HEK293 (cell line): ENCODE measurements at regions not wholly inside any gene's neighbourhood (a gene's known extent, or its start where the extent isn't known, plus 50 kb on each side); places are given as distances from the start of the nearest gene placed in this dataset.

Experiments used
- CTCF ChIA-PET: fragments of 350-600 bp; formaldehyde crosslinking; extraction: SDS; loops from one replicate; lab custom pipeline; 2021; ENCODE audit warnings: antibody characterized with exemption; lab: Yijun Ruan, JAX
- POLR2A ChIA-PET: fragments of 300-600 bp; formaldehyde crosslinking; extraction: SDS; loops from one replicate; lab custom pipeline; 2020; ENCODE audit warnings: antibody characterized with exemption, inconsistent platforms; lab: Yijun Ruan, JAX
- H3K27ac ChIP-seq: fragments of 200-500 bp; sonication (Bioruptor generic); 2 replicates; pipeline ENCODE4 v1.5.1; 2014; ENCODE audit warnings: low read depth, low read length, control low read depth, inconsistent platforms; ENCODE audit errors: extremely low read depth
- H3K36me3 ChIP-seq, 2 experiments: fragments of 200-500 bp in 1 of 2; sonication (Bioruptor generic) in 1 of 2; 1 replicate in 1 of 2; 2 replicates in 1 of 2; pipeline ENCODE4 v1.5.1; 2014 to 2017; ENCODE audit warnings: inconsistent platforms in 2 of 2, low read length in 2 of 2; ENCODE audit not compliant: control insufficient read depth in 2 of 2, insufficient read depth in 1 of 2
- H3K4me1 ChIP-seq: fragments of 200-500 bp; sonication (Bioruptor generic); 2 replicates; pipeline ENCODE4 v1.5.1; 2014; ENCODE audit warnings: mild to moderate bottlenecking, low read length, inconsistent platforms; ENCODE audit not compliant: control insufficient read depth, insufficient read depth
- H3K4me3 ChIP-seq: 2 replicates; pipeline ENCODE4 v1.5.1; 2011; ENCODE audit warnings: low read depth, mild to moderate bottlenecking, control low read depth, low read length, moderate library complexity
- H3K9me3 ChIP-seq: fragments of 200-500 bp; sonication (Bioruptor generic); 2 replicates; pipeline ENCODE4 v1.5.1; 2014; ENCODE audit warnings: low read depth, low read length, inconsistent platforms; ENCODE audit not compliant: control insufficient read depth, insufficient read depth
- BCL11B ChIP-seq: fragments of 450-650 bp; formaldehyde crosslinking; IDR thresholded peaks from 2 replicates; pipeline ENCODE4 v1.5.1; 2016; ENCODE audit warnings: low read depth, missing biosample characterization, missing genetic modification characterization
- GLIS1 ChIP-seq: fragments of 450-650 bp; formaldehyde crosslinking; IDR thresholded peaks from 2 replicates; pipeline ENCODE4 v1.5.1; 2016; ENCODE audit warnings: missing biosample characterization, missing genetic modification characterization
- KLF7 ChIP-seq: fragments of 450-650 bp; formaldehyde crosslinking; IDR thresholded peaks from 2 replicates; pipeline ENCODE4 v1.5.1; 2016; ENCODE audit warnings: missing biosample characterization, missing genetic modification characterization, borderline replicate concordance
- RBAK ChIP-seq: fragments of 450-650 bp; formaldehyde crosslinking; IDR thresholded peaks from 2 replicates; pipeline ENCODE4 v1.5.1; 2016; ENCODE audit warnings: missing biosample characterization, missing genetic modification characterization
- SCRT1 ChIP-seq: fragments of 450-650 bp; formaldehyde crosslinking; IDR thresholded peaks from 2 replicates; pipeline ENCODE4 v1.5.1; 2016; ENCODE audit warnings: missing biosample characterization, missing genetic modification characterization, borderline replicate concordance
- SCRT2 ChIP-seq: fragments of 450-650 bp; formaldehyde crosslinking; IDR thresholded peaks from 2 replicates; pipeline ENCODE4 v1.5.1; 2016; ENCODE audit warnings: missing biosample characterization, missing genetic modification characterization
- ZNF174 ChIP-seq: fragments of 450-650 bp; formaldehyde crosslinking; IDR thresholded peaks from 2 replicates; pipeline ENCODE4 v1.5.0; 2017; ENCODE audit warnings: missing biosample characterization, mild to moderate bottlenecking, missing genetic modification characterization
- ZNF2 ChIP-seq: fragments of 450-650 bp; formaldehyde crosslinking; IDR thresholded peaks from 2 replicates; pipeline ENCODE4 v1.5.1; 2016; ENCODE audit warnings: missing biosample characterization, missing genetic modification characterization
- ZNF521 ChIP-seq: fragments of 450-650 bp; formaldehyde crosslinking; IDR thresholded peaks from 2 replicates; pipeline ENCODE4 v1.5.1; 2017; ENCODE audit warnings: missing biosample characterization, mild to moderate bottlenecking, missing genetic modification characterization
- ZNF600 ChIP-seq: fragments of 450-650 bp; formaldehyde crosslinking; IDR thresholded peaks from 2 replicates; pipeline ENCODE4 v1.5.1; 2016; ENCODE audit warnings: missing biosample characterization, missing genetic modification characterization
- ZNF621 ChIP-seq: fragments of 450-650 bp; formaldehyde crosslinking; IDR thresholded peaks from 2 replicates; pipeline ENCODE4 v1.5.1; 2017; ENCODE audit warnings: missing biosample characterization, missing genetic modification characterization
- ZNF623 ChIP-seq: fragments of 450-650 bp; formaldehyde crosslinking; IDR thresholded peaks from 2 replicates; pipeline ENCODE4 v1.5.1; 2016; ENCODE audit warnings: missing biosample characterization, missing genetic modification characterization
- ZNF658 ChIP-seq: fragments of 450-650 bp; formaldehyde crosslinking; IDR thresholded peaks from 2 replicates; pipeline ENCODE4; 2016; ENCODE audit warnings: missing biosample characterization, missing genetic modification characterization
- ZNF791 ChIP-seq: fragments of 450-650 bp; formaldehyde crosslinking; IDR thresholded peaks from 2 replicates; pipeline ENCODE4 v1.5.1; 2016; ENCODE audit warnings: missing biosample characterization, missing genetic modification characterization
- ZNF792 ChIP-seq: fragments of 450-650 bp; formaldehyde crosslinking; IDR thresholded peaks from 2 replicates; pipeline ENCODE4 v1.5.1; 2016; ENCODE audit warnings: missing biosample characterization, missing genetic modification characterization
- ZNF837 ChIP-seq: fragments of 450-650 bp; formaldehyde crosslinking; IDR thresholded peaks from 2 replicates; pipeline ENCODE4 v1.5.1; 2016; ENCODE audit warnings: missing biosample characterization, missing genetic modification characterization
- TF ChIP-seq, protein P1 (sequence below): IDR thresholded peaks from 2 replicates; pipeline ENCODE4 v1.6.1; 2011; ENCODE audit warnings: mild to moderate bottlenecking, low read depth, low read length, borderline replicate concordance
- TF ChIP-seq, protein P2 (sequence below): fragments of 450-650 bp; formaldehyde crosslinking; IDR thresholded peaks from 2 replicates; pipeline ENCODE4 v1.5.1; 2016; ENCODE audit warnings: missing biosample characterization, missing genetic modification characterization
- TF ChIP-seq, protein P3 (sequence below): fragments of 450-650 bp; formaldehyde crosslinking; IDR thresholded peaks from 2 replicates; pipeline ENCODE4 v1.5.1; 2016; ENCODE audit warnings: missing biosample characterization, missing genetic modification characterization

DNA sequence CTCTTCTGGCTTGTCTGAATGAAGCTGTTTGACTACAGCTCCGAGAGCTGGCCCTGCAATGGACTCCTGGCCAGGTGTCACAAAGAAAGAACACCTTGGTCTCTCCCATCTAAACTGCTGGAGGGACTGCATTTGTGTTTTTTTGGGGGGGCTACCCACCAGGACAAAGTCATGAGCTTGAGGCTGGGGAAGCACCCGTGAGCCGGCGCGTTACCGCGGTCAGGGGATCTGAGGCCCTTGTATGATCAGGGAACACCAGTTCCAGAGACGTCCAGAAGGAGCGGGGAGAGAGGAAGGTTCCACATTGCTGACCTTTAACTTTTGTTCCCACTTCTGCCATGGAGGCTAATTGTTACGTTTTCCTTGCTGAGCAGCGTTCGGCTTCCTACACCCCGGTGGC lies 84.5 kb upstream of the C1orf174 start:
- Histone ChIP-seq H3K9me3 (no peaks in the 10 kb centered on the region), H3K4me3 (no peak overlapping the region), H3K4me1 (no peaks in the 10 kb centered on the region), H3K36me3 (no peaks in the 10 kb centered on the region), H3K27ac (no peak overlapping the region)
- no peak for TF ChIP-seq ZNF174 (tag by site-specific recombination)
- no peak for TF ChIP-seq ZNF791 (tag by site-specific recombination)
- no peak for TF ChIP-seq GLIS1
- no peak for TF ChIP-seq ZNF658
- no peak for TF ChIP-seq KLF7 (tag by site-specific recombination)
- CTCF ChIA-PET = no interaction called here
- POLR2A ChIA-PET = no interaction called here

DNA sequence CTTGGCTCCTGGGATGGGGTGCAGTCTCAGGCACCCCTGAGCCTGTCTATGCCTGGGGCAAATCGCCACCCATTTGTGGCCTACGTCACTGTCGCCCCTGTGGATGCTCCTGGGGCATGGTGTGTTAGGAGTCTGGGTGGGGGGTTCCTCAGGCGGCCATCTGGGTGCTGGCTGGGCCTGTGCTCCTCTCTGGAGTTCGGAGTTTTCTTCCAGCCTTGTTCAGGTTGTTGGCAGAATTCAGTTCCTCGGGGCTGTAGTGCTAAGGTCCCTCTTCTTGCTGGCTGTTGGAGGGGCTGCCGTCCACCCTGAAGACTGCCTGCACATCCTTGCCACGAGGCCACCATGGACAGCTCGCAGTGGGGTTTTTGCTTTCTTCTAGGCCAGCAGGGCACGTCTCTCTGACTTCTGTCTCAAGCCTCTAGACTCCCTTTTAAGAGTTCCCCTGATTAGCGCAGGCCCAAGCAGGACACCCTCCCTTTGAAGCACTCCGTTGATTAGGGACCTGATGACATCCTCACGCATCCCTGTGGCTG lies 86.7 kb upstream of the C1orf174 start:
- H3K4me3 ChIP-seq = no peak overlapping the region
- H3K36me3 ChIP-seq = no peaks in the 10 kb centered on the region
- CTCF ChIA-PET = interaction anchor here (0.5 kb wide), 1 partner anchor 742 kb away, joined by 3 read pairs; no protein-coding TSS in a partner anchor
- H3K9me3 ChIP-seq = no peaks in the 10 kb centered on the region
- no peak overlapping the region for H3K27ac ChIP-seq
- POLR2A ChIA-PET = no interaction called here
- H3K4me1 ChIP-seq = no peaks in the 10 kb centered on the region
- TF ChIP-seq RBAK (tag by site-specific recombination) (no peak), ZNF2 (tag by site-specific recombination) (no peak), ZNF837 (tag by site-specific recombination) (no peak), ZNF792 (tag by site-specific recombination) (no peak)
- TF ChIP-seq, protein P1, sequence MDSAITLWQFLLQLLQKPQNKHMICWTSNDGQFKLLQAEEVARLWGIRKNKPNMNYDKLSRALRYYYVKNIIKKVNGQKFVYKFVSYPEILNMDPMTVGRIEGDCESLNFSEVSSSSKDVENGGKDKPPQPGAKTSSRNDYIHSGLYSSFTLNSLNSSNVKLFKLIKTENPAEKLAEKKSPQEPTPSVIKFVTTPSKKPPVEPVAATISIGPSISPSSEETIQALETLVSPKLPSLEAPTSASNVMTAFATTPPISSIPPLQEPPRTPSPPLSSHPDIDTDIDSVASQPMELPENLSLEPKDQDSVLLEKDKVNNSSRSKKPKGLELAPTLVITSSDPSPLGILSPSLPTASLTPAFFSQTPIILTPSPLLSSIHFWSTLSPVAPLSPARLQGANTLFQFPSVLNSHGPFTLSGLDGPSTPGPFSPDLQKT = no peak
- TF ChIP-seq, protein P2, sequence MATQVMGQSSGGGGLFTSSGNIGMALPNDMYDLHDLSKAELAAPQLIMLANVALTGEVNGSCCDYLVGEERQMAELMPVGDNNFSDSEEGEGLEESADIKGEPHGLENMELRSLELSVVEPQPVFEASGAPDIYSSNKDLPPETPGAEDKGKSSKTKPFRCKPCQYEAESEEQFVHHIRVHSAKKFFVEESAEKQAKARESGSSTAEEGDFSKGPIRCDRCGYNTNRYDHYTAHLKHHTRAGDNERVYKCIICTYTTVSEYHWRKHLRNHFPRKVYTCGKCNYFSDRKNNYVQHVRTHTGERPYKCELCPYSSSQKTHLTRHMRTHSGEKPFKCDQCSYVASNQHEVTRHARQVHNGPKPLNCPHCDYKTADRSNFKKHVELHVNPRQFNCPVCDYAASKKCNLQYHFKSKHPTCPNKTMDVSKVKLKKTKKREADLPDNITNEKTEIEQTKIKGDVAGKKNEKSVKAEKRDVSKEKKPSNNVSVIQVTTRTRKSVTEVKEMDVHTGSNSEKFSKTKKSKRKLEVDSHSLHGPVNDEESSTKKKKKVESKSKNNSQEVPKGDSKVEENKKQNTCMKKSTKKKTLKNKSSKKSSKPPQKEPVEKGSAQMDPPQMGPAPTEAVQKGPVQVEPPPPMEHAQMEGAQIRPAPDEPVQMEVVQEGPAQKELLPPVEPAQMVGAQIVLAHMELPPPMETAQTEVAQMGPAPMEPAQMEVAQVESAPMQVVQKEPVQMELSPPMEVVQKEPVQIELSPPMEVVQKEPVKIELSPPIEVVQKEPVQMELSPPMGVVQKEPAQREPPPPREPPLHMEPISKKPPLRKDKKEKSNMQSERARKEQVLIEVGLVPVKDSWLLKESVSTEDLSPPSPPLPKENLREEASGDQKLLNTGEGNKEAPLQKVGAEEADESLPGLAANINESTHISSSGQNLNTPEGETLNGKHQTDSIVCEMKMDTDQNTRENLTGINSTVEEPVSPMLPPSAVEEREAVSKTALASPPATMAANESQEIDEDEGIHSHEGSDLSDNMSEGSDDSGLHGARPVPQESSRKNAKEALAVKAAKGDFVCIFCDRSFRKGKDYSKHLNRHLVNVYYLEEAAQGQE (tag by site-specific recombination) = peak; percentile 72

DNA sequence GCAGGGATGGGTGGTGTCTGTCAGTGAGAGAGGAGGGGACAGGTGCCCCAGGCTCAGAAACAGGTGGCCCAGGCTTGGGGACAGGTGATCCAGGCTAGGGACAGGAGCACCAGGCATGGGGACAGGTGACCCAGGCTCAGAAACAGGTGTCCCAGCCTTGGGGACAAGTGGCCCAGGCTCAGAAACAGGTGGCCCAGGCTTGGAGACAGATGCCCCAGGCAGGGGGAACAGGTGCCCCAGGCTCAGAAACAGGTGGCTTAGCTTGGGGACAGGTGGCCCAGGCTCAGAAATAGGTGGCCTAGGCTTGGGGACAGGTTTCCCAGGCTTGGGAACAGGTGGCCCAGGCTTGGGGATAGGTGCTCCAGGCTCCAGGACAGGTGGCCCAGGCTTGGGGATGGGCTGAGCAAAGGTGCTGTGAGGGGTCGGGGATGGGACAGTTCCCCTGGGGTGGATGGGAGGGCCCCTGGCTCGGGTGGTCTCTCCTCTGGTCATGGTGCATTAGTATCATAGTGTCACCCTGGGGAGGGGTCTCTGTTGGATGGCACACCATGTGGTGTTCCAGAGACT lies 87.7 kb upstream of the C1orf174 start:
- peak; percentile 57; the same call in 1 of the 2 replicates for TF ChIP-seq SCRT1
- TF ChIP-seq SCRT2 = peak; percentile 44; the same call in 1 of the 2 replicates
- no peak for TF ChIP-seq ZNF521
- Histone ChIP-seq H3K4me1 (no peaks in the 10 kb centered on the region), H3K36me3 (no peaks in the 10 kb centered on the region), H3K9me3 (no peaks in the 10 kb centered on the region), H3K4me3 (no peak overlapping the region), H3K27ac (no peak overlapping the region)
- POLR2A ChIA-PET = no interaction called here
- CTCF ChIA-PET = no interaction called here

DNA sequence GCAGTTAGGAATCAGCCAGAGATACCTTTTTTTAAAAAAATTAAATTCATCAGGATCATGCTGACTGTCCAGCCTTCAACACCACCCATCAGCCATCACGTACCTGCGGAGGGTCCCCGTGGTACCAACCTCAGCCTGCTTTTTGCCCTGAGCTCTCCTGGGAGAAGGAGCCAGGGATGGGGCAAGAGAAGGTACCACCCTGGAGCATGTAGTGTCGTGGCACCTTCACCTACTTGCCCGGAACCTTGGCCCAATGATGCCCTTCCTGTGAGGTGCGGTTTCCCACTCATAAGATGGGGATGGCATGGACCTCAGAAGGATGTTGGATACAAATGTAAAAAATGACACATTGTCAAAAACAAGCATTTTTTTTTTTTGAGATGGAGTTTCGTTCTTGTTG lies 88.4 kb upstream of the C1orf174 start:
- POLR2A ChIA-PET = no interaction called here
- Histone ChIP-seq H3K36me3 (no peaks in the 10 kb centered on the region), H3K9me3 (no peaks in the 10 kb centered on the region), H3K4me1 (no peaks in the 10 kb centered on the region), H3K4me3 (no peak overlapping the region), H3K27ac (no peak overlapping the region)
- CTCF ChIA-PET = no interaction called here
- no peak for TF ChIP-seq ZNF600 (tag by site-specific recombination)
- TF ChIP-seq, protein P3, sequence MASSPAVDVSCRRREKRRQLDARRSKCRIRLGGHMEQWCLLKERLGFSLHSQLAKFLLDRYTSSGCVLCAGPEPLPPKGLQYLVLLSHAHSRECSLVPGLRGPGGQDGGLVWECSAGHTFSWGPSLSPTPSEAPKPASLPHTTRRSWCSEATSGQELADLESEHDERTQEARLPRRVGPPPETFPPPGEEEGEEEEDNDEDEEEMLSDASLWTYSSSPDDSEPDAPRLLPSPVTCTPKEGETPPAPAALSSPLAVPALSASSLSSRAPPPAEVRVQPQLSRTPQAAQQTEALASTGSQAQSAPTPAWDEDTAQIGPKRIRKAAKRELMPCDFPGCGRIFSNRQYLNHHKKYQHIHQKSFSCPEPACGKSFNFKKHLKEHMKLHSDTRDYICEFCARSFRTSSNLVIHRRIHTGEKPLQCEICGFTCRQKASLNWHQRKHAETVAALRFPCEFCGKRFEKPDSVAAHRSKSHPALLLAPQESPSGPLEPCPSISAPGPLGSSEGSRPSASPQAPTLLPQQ (tag by site-specific recombination) = no peak
- TF ChIP-seq BCL11B (tag by site-specific recombination) = no peak
- TF ChIP-seq, protein P1 = no peak
- TF ChIP-seq RBAK (tag by site-specific recombination) = no peak
- TF ChIP-seq ZNF623 = no peak
- no peak for TF ChIP-seq ZNF621 (tag by site-specific recombination)
